ENCODE measurements at regions not wholly inside any gene's neighbourhood (a gene's known extent, or its start where the extent isn't known, plus 50 kb on each side); places are given as distances from the start of the nearest gene placed in this dataset.

- POLR2A ChIA-PET (ENCODE audit: partially characterized antibody), result no interaction called here
- Histone ChIP-seq H3K56ac (replicated peaks; ENCODE audit: insufficient read length, low read depth, low read length) (no peak overlapping the region), H3K27me3 (replicated peaks in 1 of 4; ENCODE audit: control insufficient read depth in 3 of 4, extremely low read depth in 1 of 4, insufficient read depth in 3 of 4, low read length in 3 of 4) (no peaks in the 10 kb centered on the region; a peak in 1 of 7 replicates), H3K4me2 (ENCODE audit: insufficient read depth in 1 of 2, low read depth in 2 of 2, low read length in 2 of 2) (no peak overlapping the region), H3K9ac (replicated peaks in 1 of 4; ENCODE audit: extremely low read depth in 1 of 4, low read depth in 3 of 4, low read length in 3 of 4) (no peak overlapping the region; a peak in 1 of 7 replicates), H3K4ac (replicated peaks; ENCODE audit: insufficient read length, low read depth, low read length) (no peak overlapping the region), H3K4me3 (ENCODE audit: extremely low read depth in 1 of 4, insufficient read depth in 2 of 4, low read depth in 3 of 4, low read length in 4 of 4) (no peak overlapping the region), H3K79me2 (ENCODE audit: control insufficient read depth in 1 of 2, insufficient read depth in 2 of 2, low read length in 2 of 2) (no peaks in the 10 kb centered on the region), H3K23ac (ENCODE audit: insufficient read length) (no peak overlapping the region), H3K23me2 (ENCODE audit: low read depth, low read length) (no peaks in the 10 kb centered on the region), H2BK20ac (ENCODE audit: low read length) (no peak overlapping the region), H4K5ac (ENCODE audit: insufficient read length, low read depth, low read length) (no peak overlapping the region), H3K18ac (ENCODE audit: extremely low read depth, low read length) (no peak overlapping the region), H2AK5ac (ENCODE audit: low read depth, low read length) (no peak overlapping the region), H2AFZ (ENCODE audit: low read length) (no peak overlapping the region), H3K36me3 (ENCODE audit: control insufficient read depth in 2 of 4, insufficient read depth in 4 of 4, low read length in 3 of 4) (no peaks in the 10 kb centered on the region), H2BK120ac (replicated peaks; ENCODE audit: low read depth, low read length) (no peak overlapping the region), H2BK5ac (ENCODE audit: low read depth, low read length) (no peak overlapping the region), H4K20me1 (replicated peaks in 1 of 2; ENCODE audit: control insufficient read depth in 1 of 2, insufficient read depth in 2 of 2, low read length in 2 of 2) (no peaks in the 10 kb centered on the region), H4K91ac (replicated peaks; ENCODE audit: insufficient read length, low read length) (no peak overlapping the region), H3K4me1 (replicated peaks in 1 of 4; ENCODE audit: control insufficient read depth in 3 of 4, insufficient read depth in 4 of 4, low read length in 3 of 4) (no peaks in the 10 kb centered on the region), H3K27ac (ENCODE audit: low read depth, low read length) (no peak overlapping the region), H3K79me1 (ENCODE audit: low read depth, low read length) (no peaks in the 10 kb centered on the region), H2BK15ac (ENCODE audit: low read length) (no peak overlapping the region), H3K14ac (ENCODE audit: insufficient read length) (no peak overlapping the region), H3K9me3 (ENCODE audit: insufficient read depth in 2 of 2, low read depth in 1 of 2, low read length in 1 of 2) (no peaks in the 10 kb centered on the region), H2BK12ac (ENCODE audit: low read depth, low read length) (no peak overlapping the region), H4K8ac (ENCODE audit: extremely low read depth, insufficient read depth, low read length) (no peak overlapping the region)
- DNase-seq (ENCODE audit: low read depth in 1 of 2, low spot score in 2 of 2), result no peak
- no peak for FAIRE-seq
- 85% methylated on average over 3 of the region's 3 CpGs; no CpG with 5 or more reads in 1 of the 2 experiments for WGBS, 2 experiments (ENCODE audit: extremely low coverage in 1 of 2, insufficient coverage in 1 of 2, insufficient read length in 1 of 2, insufficient replicate concordance in 2 of 2, low coverage in 1 of 2, low lambda C conversion rate in 2 of 2, missing lambda C conversion rate in 1 of 2)
- CTCF ChIA-PET (ENCODE audit: partially characterized antibody), result interaction anchor here (2.7 kb wide), 1 partner anchor 14 kb away, joined by 5 read pairs; no protein-coding TSS in a partner anchor
- TF ChIP-seq KDM1A (IDR thresholded peaks at IDR 0.05; ENCODE audit: borderline replicate concordance, low read length), result no peak
- no peak for TF ChIP-seq MAFK (IDR thresholded peaks at IDR 0.05; ENCODE audit: low read depth, low read length)
- no peak for TF ChIP-seq GABPA (IDR thresholded peaks at IDR 0.05; ENCODE audit: borderline replicate concordance, insufficient read depth, low read length)
- no peak for TF ChIP-seq RAD21 (IDR thresholded peaks at IDR 0.05 in 1 of 2, conservative IDR thresholded peaks at IDR 0.05 in 1 of 2; ENCODE audit: low read depth in 2 of 2, low read length in 2 of 2)
- no peak for TF ChIP-seq EP300 (IDR thresholded peaks at IDR 0.05; ENCODE audit: borderline replicate concordance in 1 of 2, low read depth in 2 of 2, low read length in 2 of 2)
- TF ChIP-seq EGR1 (IDR thresholded peaks at IDR 0.05; ENCODE audit: borderline replicate concordance, low read depth, low read length), result no peak
- no peak for TF ChIP-seq NRF1 (IDR thresholded peaks at IDR 0.05; ENCODE audit: low read depth, low read length)
- no peak for TF ChIP-seq JUN (IDR thresholded peaks at IDR 0.05; ENCODE audit: low read depth, low read length)
- TF ChIP-seq CEBPB (IDR thresholded peaks at IDR 0.05; ENCODE audit: low read depth, low read length), result no peak
Observed at GRCh38 chr9:87249029-87249428, 248.6 kb upstream of the DAPK1 start.
